HUES64 (cell line): ENCODE measurements at regions not wholly inside any gene's neighbourhood (a gene's known extent, or its start where the extent isn't known, plus 50 kb on each side); places are given as distances from the start of the nearest gene placed in this dataset.
"Not testable (repeated sequence)": the region's sequence is repeated elsewhere in the genome, so short reads cannot be mapped to it uniquely, and the experiment has no call there.

Source experiments
- H3K27ac ChIP-seq: 2 replicates; pipeline ENCODE4 v1.7.0; 2013; ENCODE audit warnings: low read depth, low read length, inconsistent platforms
- H3K27me3 ChIP-seq: 2 replicates; pipeline ENCODE4 v1.6.1; 2013; ENCODE audit warnings: mild to moderate bottlenecking, low read length; ENCODE audit not compliant: insufficient read depth
- H3K36me3 ChIP-seq: 2 replicates; pipeline ENCODE4 v1.6.1; 2013; ENCODE audit warnings: mild to moderate bottlenecking, low read length; ENCODE audit not compliant: insufficient read depth
- H3K4me1 ChIP-seq: 2 replicates; pipeline ENCODE4 v1.6.1; 2013; ENCODE audit warnings: mild to moderate bottlenecking, low read length, moderate library complexity; ENCODE audit not compliant: insufficient read depth
- H3K4me3 ChIP-seq: 2 replicates; pipeline ENCODE4 v1.5.1; 2013; ENCODE audit warnings: mild to moderate bottlenecking, low read length, moderate library complexity
- H3K9ac ChIP-seq: 2 replicates; pipeline ENCODE4 v1.6.1; 2013; ENCODE audit warnings: mild to moderate bottlenecking, low read depth, low read length
- H3K9me3 ChIP-seq: 2 replicates; pipeline ENCODE4 v1.6.1; 2013; ENCODE audit warnings: low read depth, low read length; ENCODE audit not compliant: insufficient read depth
- WGBS: fragments of 150-250, 120-280 bp; methylation state at CpG from one replicate; pipeline ENCODE4 v1.1.7; 2013; ENCODE audit warnings: missing lambda C conversion rate; 5-methylcytosine and 5-hydroxymethylcytosine counted together

DNA sequence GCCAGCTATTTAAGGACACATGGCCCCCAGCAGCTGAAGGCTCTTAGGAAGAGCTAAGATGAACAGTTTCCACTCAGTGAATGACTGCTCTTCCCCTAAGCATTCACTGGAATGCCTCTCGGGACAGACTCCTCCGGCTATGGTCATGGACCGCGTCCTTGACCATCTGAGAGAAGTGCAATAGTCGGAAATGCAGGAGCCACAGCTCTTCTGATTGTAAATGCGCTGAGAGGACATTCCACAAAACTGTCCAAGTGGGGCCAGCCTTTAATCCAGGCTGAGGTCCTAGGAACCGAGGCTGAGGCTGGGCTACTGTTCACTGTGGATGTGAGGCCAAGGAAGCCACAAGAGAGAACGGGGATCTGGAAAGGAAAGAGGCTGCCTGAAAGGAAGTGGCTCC lies 162.0 kb upstream of the TMEM72 start:
- no peak overlapping the region for H3K27ac ChIP-seq
- H3K27me3 ChIP-seq, result no peaks in the 10 kb centered on the region
- no peaks in the 10 kb centered on the region for H3K4me1 ChIP-seq
- no peak overlapping the region for H3K4me3 ChIP-seq
- H3K9ac ChIP-seq, result no peak overlapping the region
- no peaks in the 10 kb centered on the region for H3K36me3 ChIP-seq
- 94% methylated on average over 8 of the region's 8 CpGs for WGBS
- H3K9me3 ChIP-seq, result no peaks in the 10 kb centered on the region

GRCh38 chr10:44752451-44753441 lies 158.4 kb upstream of the TMEM72 start:
- no peaks in the 10 kb centered on the region for H3K27me3 ChIP-seq
- no peaks in the 10 kb centered on the region for H3K9me3 ChIP-seq
- H3K36me3 ChIP-seq, result no peaks in the 10 kb centered on the region
- no peak overlapping the region for H3K9ac ChIP-seq
- H3K4me3 ChIP-seq, result no peak overlapping the region
- H3K4me1 ChIP-seq, result no peaks in the 10 kb centered on the region
- H3K27ac ChIP-seq, result no peak overlapping the region
- 94% methylated on average over 4 of the region's 4 CpGs for WGBS

DNA sequence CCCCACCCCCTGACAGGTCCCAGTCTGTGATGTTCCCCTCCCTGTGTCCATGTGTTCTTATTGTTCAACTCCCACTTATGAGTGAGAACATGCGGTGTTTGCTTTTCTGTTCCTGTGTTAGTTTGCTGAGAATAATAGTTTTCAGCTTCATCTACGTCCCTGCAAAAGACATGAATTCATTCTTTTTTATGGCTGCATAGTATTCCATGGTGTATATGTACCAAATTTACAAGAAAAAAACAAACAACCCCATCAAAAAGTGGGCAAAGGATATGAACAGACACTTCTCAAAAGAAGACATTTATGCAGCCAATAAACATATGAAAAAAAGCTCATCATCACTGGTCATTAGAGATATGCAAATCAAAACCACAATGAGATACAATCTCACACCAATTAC lies 156.8 kb upstream of the TMEM72 start:
- 94% methylated on average over 2 of the region's 2 CpGs for WGBS
- not testable (repeated sequence) for H3K4me3 ChIP-seq, H3K27ac ChIP-seq, H3K4me1 ChIP-seq, H3K36me3 ChIP-seq, H3K27me3 ChIP-seq, H3K9me3 ChIP-seq, H3K9ac ChIP-seq

- no peaks in the 10 kb centered on the region for H3K9me3 ChIP-seq
- H3K27ac ChIP-seq, result no peak overlapping the region
- H3K36me3 ChIP-seq, result no peaks in the 10 kb centered on the region
- H3K4me1 ChIP-seq, result no peaks in the 10 kb centered on the region
- H3K4me3 ChIP-seq, result no peak overlapping the region
- no peak overlapping the region for H3K9ac ChIP-seq
- 94% methylated on average over 4 of the region's 4 CpGs for WGBS
- H3K27me3 ChIP-seq, result no peaks in the 10 kb centered on the region
Measured at GRCh38 chr10:44755481-44755880, 155.7 kb upstream of the TMEM72 start.

GRCh38 chr10:44756216-44756615 lies 154.9 kb upstream of the TMEM72 start:
- H3K27ac ChIP-seq, result no peak overlapping the region
- no peaks in the 10 kb centered on the region for H3K36me3 ChIP-seq
- no peaks in the 10 kb centered on the region for H3K27me3 ChIP-seq
- no peaks in the 10 kb centered on the region for H3K4me1 ChIP-seq
- H3K9ac ChIP-seq, result no peak overlapping the region
- H3K4me3 ChIP-seq, result no peak overlapping the region
- 95% methylated on average over 6 of the region's 6 CpGs for WGBS
- H3K9me3 ChIP-seq, result no peaks in the 10 kb centered on the region

DNA sequence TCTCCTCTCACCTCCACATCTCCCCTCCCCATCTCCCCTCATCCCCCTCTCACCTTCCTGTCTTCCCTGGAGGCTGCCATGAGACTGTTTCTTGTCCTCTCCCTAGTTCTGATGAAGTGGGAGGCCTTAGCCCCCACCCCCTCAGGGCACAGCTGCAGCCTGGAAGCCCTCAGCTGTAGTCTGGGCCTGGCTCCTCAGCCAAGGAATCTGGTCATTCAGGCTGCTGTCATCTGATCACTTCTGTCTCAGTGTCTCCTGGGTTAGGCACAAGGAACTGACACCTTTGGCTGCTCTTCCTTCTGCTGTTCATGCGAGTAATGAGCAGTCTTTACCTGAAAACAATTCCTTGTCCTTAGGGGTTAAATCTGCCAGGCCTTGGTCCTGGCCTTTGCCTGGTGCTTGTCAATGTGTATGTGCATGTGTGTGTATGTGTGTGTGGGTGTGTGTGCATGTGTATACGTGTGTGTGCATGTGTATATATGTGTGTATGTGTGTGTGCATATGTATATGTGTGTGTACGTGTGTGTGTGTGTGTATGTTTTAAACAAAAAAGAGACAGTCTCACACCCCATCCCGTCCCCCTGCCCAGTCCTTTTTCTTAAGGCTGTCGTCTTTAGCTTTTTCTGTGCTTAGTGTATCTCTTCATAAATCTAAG lies 153.5 kb upstream of the TMEM72 start:
- Histone ChIP-seq H3K4me3 (no peak overlapping the region), H3K27me3 (no peaks in the 10 kb centered on the region), H3K9ac (no peak overlapping the region), H3K4me1 (no peaks in the 10 kb centered on the region), H3K36me3 (no peaks in the 10 kb centered on the region), H3K9me3 (no peaks in the 10 kb centered on the region), H3K27ac (no peak overlapping the region)
- WGBS, result 84% methylated on average over 5 of the region's 5 CpGs

DNA sequence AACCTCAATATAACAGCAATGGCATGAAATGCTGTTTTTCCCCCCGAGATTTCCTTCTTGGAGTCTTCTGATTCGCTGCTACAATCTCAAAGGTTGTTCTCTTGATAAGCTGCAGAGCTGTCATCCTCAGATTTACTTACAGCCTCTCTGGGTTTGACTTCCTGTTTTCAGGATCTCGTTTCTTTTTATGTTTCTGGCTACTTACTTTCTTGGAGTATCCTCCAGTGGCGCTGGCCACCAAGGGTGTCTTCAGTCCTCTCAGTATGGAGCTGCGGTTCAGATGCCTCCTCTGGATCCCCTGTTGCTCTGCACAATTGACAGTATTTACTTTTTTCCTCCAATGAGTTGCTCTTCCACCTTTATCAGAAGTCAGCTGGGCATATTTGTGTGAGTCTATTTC lies 152.0 kb upstream of the TMEM72 start:
- Histone ChIP-seq H3K9me3 (no peaks in the 10 kb centered on the region), H3K9ac (no peak overlapping the region)
- 83% methylated on average over 5 of the region's 5 CpGs for WGBS

GRCh38 chr10:44760513-44760912 lies 150.6 kb upstream of the TMEM72 start:
- no peak overlapping the region for H3K27ac ChIP-seq
- H3K9me3 ChIP-seq, result no peaks in the 10 kb centered on the region
- H3K4me1 ChIP-seq, result no peaks in the 10 kb centered on the region
- WGBS, result 100% methylated on average over 1 of the region's 1 CpG
- H3K27me3 ChIP-seq, result no peaks in the 10 kb centered on the region
- H3K9ac ChIP-seq, result no peak overlapping the region
- no peaks in the 10 kb centered on the region for H3K36me3 ChIP-seq
- no peak overlapping the region for H3K4me3 ChIP-seq

More for the DNA sequence above, 152.0 kb upstream of the TMEM72 start:
- H3K4me1 ChIP-seq, result no peaks in the 10 kb centered on the region
- H3K27ac ChIP-seq, result no peak overlapping the region
- H3K36me3 ChIP-seq, result no peaks in the 10 kb centered on the region
- no peaks in the 10 kb centered on the region for H3K27me3 ChIP-seq
- H3K4me3 ChIP-seq, result no peak overlapping the region

- no peak overlapping the region for H3K4me3 ChIP-seq
- H3K9me3 ChIP-seq, result no peaks in the 10 kb centered on the region
- H3K4me1 ChIP-seq, result no peaks in the 10 kb centered on the region
- H3K36me3 ChIP-seq, result no peaks in the 10 kb centered on the region
- WGBS, result 94% methylated on average over 5 of the region's 5 CpGs
- H3K27ac ChIP-seq, result no peak overlapping the region
- no peaks in the 10 kb centered on the region for H3K27me3 ChIP-seq
- no peak overlapping the region for H3K9ac ChIP-seq
Measured at GRCh38 chr10:44761076-44761475, 150.1 kb upstream of the TMEM72 start.

GRCh38 chr10:44763331-44763730 lies 147.8 kb upstream of the TMEM72 start:
- no peaks in the 10 kb centered on the region for H3K4me1 ChIP-seq
- H3K9me3 ChIP-seq, result no peaks in the 10 kb centered on the region
- no peak overlapping the region for H3K27ac ChIP-seq
- 92% methylated on average over 3 of the region's 3 CpGs for WGBS
- H3K9ac ChIP-seq, result no peak overlapping the region
- H3K27me3 ChIP-seq, result no peaks in the 10 kb centered on the region
- no peaks in the 10 kb centered on the region for H3K36me3 ChIP-seq
- no peak overlapping the region for H3K4me3 ChIP-seq

- H3K27ac ChIP-seq, result no peak overlapping the region
- no peaks in the 10 kb centered on the region for H3K27me3 ChIP-seq
- H3K9ac ChIP-seq, result no peak overlapping the region
- WGBS, result 76% methylated on average over 1 of the region's 1 CpG
- H3K9me3 ChIP-seq, result no peaks in the 10 kb centered on the region
- H3K36me3 ChIP-seq, result no peaks in the 10 kb centered on the region
- H3K4me3 ChIP-seq, result no peak overlapping the region
- no peaks in the 10 kb centered on the region; the same call in 1 of the 2 replicates for H3K4me1 ChIP-seq
Measured at GRCh38 chr10:44765299-44765698, 145.8 kb upstream of the TMEM72 start.
